Pancreas (tissue), 10 donors: ENCODE measurements at regions not wholly inside any gene's neighbourhood (a gene's known extent, or its start where the extent isn't known, plus 50 kb on each side); places are given as distances from the start of the nearest gene placed in this dataset.

ENCODE experiments used
- ATAC-seq, 4 donors: fragments of 200-7000 bp; cut with Tn5 transposase; one replicate each; pipeline versions ENCODE4 v1.8.0 to v1.9.1; 2020; ENCODE audit warnings: mild to moderate bottlenecking in 4 of 4, moderate library complexity in 4 of 4
- DNase-seq, 6 donors: peaks; one replicate each; pipeline ENCODE4 v3.0.0-alpha.2; 2020
- FAIRE-seq: peaks from 2 replicates; lab custom pipeline; 2012; peaks lifted over from hg19 to GRCh38; lab: Jason Lieb, UNC
- H3K27ac ChIP-seq, 4 donors: fragments of 200-600 bp; sonication (generic); 1 replicate in 3 of 4; 2 replicates in 1 of 4; pipeline versions ENCODE4 v1.5.0 to v1.8.0; 2020
- H3K27me3 ChIP-seq, 4 donors: fragments of 200-600 bp; one replicate each; pipeline ENCODE4 v1.8.0; 2021
- H3K36me3 ChIP-seq, 3 donors: fragments of 200-600 bp; sonication (generic) in 1 of 3; one replicate each; pipeline versions ENCODE4 v1.5.0 to v1.8.0; 2020 to 2021
- H3K4me1 ChIP-seq, 3 donors: fragments of 200-600 bp; one replicate each; pipeline ENCODE4 v1.8.0; 2021
- H3K4me3 ChIP-seq, 4 donors: fragments of 200-600 bp; sonication (generic) in 2 of 4; one replicate each; pipeline versions ENCODE4 v1.5.0 to v1.8.0; 2020 to 2021
- H3K9me3 ChIP-seq, 4 donors: fragments of 200-600 bp; one replicate each; pipeline ENCODE4 v1.8.0; 2021
- WGBS, 2 donors: extraction: QIAGEN DNeasy Blood & Tissue Kit; methylation state at CpG; one replicate each; pipeline ENCODE4 v1.1.7; 2013; 5-methylcytosine and 5-hydroxymethylcytosine counted together
- intact Hi-C, 3 donors: fragments of 100-400 bp; cut with DNase I; formaldehyde crosslinking; loops; one replicate each; pipeline versions ENCODE4 v1.11.1 to v1.14.2; 2022
- TF ChIP-seq, protein P1 (sequence below), 4 donors: fragments of 200-600 bp; sonication (generic) in 3 of 4; IDR thresholded peaks; one replicate each; pipeline versions ENCODE4 v1.5.0 to v1.8.0; 2021; ENCODE audit warnings: antibody characterized with exemption in 4 of 4
- donor health status: healthy with polysubstance abuse.
- donor health status: DM: no; HTN: no; CAD: no; lungs with moderate emphysema.
- donor health status: DM: no; HTN: no; CAD: no.
- donor health status: control.
- donor health status: control.
- donor health status: Bipolar disorder and iron deficiency.
- donor health status: DM: yes; HTN: yes; CAD: no.
- donor health status: DM: no; HTN: no; CAD: no.
- donor health status: DM: no; HTN: no; CAD: no.
- donor health status: DM: yes; HTN: yes; CAD: no.

DNA sequence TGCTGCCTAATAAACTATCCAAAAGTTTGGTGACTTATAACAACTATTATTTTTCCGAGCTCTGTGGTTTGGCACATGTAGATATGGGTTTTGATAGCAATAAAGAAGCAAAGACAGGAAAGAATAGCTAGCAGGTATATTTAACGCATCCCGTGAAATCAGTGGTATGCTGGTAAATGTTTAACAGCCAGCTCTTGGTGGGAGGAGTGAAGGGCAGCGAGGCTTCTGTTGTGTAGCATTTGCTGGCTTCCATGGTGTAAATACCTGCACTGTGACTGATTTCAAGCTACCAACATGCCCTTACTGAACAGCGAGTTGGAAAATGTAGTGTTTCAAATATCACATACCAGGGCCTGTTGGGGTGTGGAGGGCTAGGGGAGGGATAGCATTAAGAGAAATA, 291.0 kb downstream of the PRDM2 start:
- DNase-seq (no peak), FAIRE-seq (no peak)
- intact Hi-C loops = no loop called here

DNA sequence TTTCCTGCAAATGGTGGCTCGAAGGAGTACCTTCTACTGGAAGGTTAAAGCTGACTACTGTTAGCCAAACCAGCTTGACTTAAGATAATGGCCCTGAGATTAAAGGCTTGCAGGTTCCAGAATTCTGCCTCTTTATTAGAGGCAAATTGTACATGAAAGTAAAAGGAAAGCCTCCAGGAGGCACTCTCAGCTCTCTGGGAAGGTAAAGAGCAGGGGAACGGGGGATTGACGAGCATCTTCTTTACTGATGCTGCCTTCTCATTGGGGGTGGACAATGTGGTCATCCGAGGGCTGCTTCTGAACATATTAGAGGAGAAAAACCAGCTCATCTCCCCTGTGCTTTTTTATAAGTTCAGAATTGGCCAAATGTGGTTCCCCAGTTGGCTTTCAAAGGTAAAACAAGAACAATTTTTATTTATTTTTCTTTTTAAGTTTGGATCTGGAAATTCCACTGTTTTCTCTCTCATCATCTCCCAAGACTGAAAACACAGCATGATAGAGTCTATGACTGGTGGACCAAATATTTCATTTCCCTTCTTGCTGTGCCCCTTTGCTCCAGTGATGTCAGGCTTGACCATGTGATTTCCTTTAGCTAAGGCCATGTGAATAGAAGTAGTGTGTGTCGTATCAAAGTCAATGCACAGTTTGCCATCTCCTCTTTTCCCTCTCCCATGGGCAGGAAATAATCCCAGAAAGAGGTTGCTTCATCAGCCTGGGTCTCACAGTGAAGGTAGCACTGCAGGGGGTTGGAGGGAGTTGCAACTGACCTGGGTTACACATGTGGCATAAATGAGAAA, 292.7 kb downstream of the PRDM2 start:
- ATAC-seq (no peak), DNase-seq (no peak), FAIRE-seq (no peak)
- H3K27me3 ChIP-seq = no peaks in the 10 kb centered on the region
- H3K4me1 ChIP-seq = no peaks in the 10 kb centered on the region
- H3K9me3 ChIP-seq = no peaks in the 10 kb centered on the region
- H3K27ac ChIP-seq = no peak overlapping the region
- no peaks in the 10 kb centered on the region for H3K36me3 ChIP-seq
- 48 to 52% methylated on average over 5 of the region's 5 CpGs for WGBS, 2 donors
- intact Hi-C loops = no loop called here
- H3K4me3 ChIP-seq = no peak overlapping the region
- TF ChIP-seq, protein P1, sequence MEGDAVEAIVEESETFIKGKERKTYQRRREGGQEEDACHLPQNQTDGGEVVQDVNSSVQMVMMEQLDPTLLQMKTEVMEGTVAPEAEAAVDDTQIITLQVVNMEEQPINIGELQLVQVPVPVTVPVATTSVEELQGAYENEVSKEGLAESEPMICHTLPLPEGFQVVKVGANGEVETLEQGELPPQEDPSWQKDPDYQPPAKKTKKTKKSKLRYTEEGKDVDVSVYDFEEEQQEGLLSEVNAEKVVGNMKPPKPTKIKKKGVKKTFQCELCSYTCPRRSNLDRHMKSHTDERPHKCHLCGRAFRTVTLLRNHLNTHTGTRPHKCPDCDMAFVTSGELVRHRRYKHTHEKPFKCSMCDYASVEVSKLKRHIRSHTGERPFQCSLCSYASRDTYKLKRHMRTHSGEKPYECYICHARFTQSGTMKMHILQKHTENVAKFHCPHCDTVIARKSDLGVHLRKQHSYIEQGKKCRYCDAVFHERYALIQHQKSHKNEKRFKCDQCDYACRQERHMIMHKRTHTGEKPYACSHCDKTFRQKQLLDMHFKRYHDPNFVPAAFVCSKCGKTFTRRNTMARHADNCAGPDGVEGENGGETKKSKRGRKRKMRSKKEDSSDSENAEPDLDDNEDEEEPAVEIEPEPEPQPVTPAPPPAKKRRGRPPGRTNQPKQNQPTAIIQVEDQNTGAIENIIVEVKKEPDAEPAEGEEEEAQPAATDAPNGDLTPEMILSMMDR (IDR thresholded peaks at IDR 0.05) = no peak

More for the DNA sequence above, 291.0 kb downstream of the PRDM2 start:
- 20 to 21% methylated on average over 5 of the region's 5 CpGs for WGBS, 2 donors
- Histone ChIP-seq H3K9me3 (no peaks in the 10 kb centered on the region), H3K27me3 (no peaks in the 10 kb centered on the region), H3K36me3 (no peaks in the 10 kb centered on the region), H3K4me3 (no peak overlapping the region), H3K27ac (no peak overlapping the region), H3K4me1 (no peaks in the 10 kb centered on the region)
- ATAC-seq = peak in 1 of 4 donors; percentile 53
- TF ChIP-seq, protein P1 (IDR thresholded peaks at IDR 0.05) = no peak

DNA sequence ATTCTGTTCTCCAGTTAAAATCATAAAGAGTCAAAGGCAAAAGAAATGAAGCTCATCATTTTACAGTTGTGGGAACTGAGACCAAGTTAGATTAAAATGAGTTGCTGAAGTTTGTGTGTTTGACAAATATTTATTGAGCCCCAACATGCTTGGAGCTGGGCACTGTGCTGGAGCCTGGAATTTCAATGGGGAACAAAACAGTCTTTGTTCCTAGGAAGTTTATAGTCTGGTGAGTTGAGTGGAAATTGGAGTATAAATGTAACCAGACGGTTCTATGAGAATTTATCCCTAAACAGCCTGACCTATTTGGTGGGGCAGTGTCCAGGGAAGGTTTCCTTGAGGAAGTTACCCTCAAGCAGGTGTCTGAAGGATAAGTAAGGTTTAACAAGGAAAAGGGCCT, 294.4 kb downstream of the PRDM2 start:
- H3K4me3 ChIP-seq = no peak overlapping the region
- FAIRE-seq (no peak), ATAC-seq (peak in 1 of 4 donors; percentile 69), DNase-seq (no peak)
- intact Hi-C loops = no loop called here
- WGBS, 2 donors = 0 to 7% methylated on average over 1 of the region's 1 CpG
- H3K27me3 ChIP-seq = no peaks in the 10 kb centered on the region
- no peaks in the 10 kb centered on the region for H3K9me3 ChIP-seq
- TF ChIP-seq, protein P1 (IDR thresholded peaks at IDR 0.05) = no peak
- H3K27ac ChIP-seq = no peak overlapping the region
- H3K4me1 ChIP-seq = no peaks in the 10 kb centered on the region
- no peaks in the 10 kb centered on the region for H3K36me3 ChIP-seq

DNA sequence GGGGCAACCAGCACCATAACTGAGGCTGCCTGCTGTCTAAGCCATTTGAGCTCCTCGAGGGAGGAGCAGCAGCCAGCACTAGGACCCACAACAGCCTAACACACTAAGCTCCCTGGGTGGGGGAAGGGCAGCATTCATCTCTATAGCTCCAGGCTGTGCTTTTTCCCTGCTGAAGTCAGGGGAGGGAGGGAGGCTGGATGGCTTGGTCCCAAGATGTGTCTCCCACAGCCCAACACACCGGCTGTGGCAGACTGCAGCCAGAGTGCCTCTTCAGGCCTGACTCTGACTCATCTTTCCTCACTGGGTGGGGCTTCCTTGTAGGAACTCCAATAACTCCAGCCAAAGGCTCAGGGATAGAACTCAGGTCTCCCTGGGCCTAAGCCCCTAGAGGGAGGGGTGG, 296.3 kb downstream of the PRDM2 start:
- TF ChIP-seq, protein P1 (IDR thresholded peaks at IDR 0.05) = no peak
- 50 to 62% methylated on average over 2 of the region's 2 CpGs for WGBS, 2 donors
- intact Hi-C loops = no loop called here
- DNase-seq (no peak), FAIRE-seq (no peak), ATAC-seq (no peak)
- no peaks in the 10 kb centered on the region for H3K4me1 ChIP-seq
- H3K27ac ChIP-seq = no peak overlapping the region
- H3K27me3 ChIP-seq = no peaks in the 10 kb centered on the region
- H3K4me3 ChIP-seq = no peak overlapping the region
- H3K9me3 ChIP-seq = no peaks in the 10 kb centered on the region
- no peaks in the 10 kb centered on the region for H3K36me3 ChIP-seq

DNA sequence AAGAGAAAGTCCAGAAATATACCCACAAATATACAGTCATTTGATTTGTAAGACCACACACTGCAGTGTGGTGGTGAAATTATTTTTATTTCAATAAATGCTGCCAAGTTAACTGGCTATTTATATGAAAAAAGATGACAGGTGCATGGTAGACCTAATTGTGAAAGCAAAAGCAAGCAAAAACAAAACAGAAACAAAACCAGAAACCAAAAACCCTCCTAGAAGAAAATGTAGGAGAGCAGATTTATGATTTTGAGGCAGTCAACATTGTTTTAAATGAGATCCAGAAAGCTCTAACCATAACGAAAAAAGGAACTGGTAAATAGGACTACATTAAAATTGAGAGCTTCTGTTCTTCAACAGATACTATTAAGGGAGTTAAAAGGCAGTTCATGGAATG, 303.6 kb downstream of the PRDM2 start:
- no peak overlapping the region for H3K27ac ChIP-seq
- no peaks in the 10 kb centered on the region for H3K4me1 ChIP-seq
- TF ChIP-seq, protein P1 (IDR thresholded peaks at IDR 0.05) = no peak
- no peaks in the 10 kb centered on the region for H3K9me3 ChIP-seq
- H3K36me3 ChIP-seq = no peaks in the 10 kb centered on the region
- DNase-seq (no peak), ATAC-seq (no peak), FAIRE-seq (no peak)
- no peak overlapping the region for H3K4me3 ChIP-seq
- intact Hi-C loops = no loop called here
- no peaks in the 10 kb centered on the region for H3K27me3 ChIP-seq
- WGBS, 2 donors = 42 to 65% methylated on average over 1 of the region's 1 CpG
